BE2C (cell line): ENCODE measurements at regions not wholly inside any gene's neighbourhood (a gene's known extent, or its start where the extent isn't known, plus 50 kb on each side); places are given as distances from the start of the nearest gene placed in this dataset.

Experiments
- DNase-seq: peaks from one replicate; pipeline ENCODE4 v3.0.0-alpha.2; 2020
- H3K27me3 ChIP-seq: fragments of 250-450 bp; sonication (Bioruptor Pico); 2 replicates; pipeline ENCODE4 v1.5.1; 2020; ENCODE audit warnings: mild to moderate bottlenecking
- H3K36me3 ChIP-seq: fragments of 250-450 bp; sonication (Bioruptor Pico); 2 replicates; pipeline ENCODE4 v1.5.1; 2020; ENCODE audit warnings: mild to moderate bottlenecking
- H3K4me1 ChIP-seq: fragments of 250-450 bp; sonication (Bioruptor Pico); 2 replicates; pipeline ENCODE4 v1.5.1; 2020
- H3K4me3 ChIP-seq: 2 replicates; pipeline ENCODE4 v1.5.1; 2011; ENCODE audit warnings: low read depth, low read length
- H3K9me3 ChIP-seq: fragments of 250-450 bp; sonication (Bioruptor Pico); 2 replicates; pipeline ENCODE4 v1.5.1; 2020
- TF ChIP-seq, protein P1 (sequence below): IDR thresholded peaks from 2 replicates; pipeline ENCODE4 v1.5.1; 2012; ENCODE audit warnings: mild to moderate bottlenecking, low read depth, low read length

DNA sequence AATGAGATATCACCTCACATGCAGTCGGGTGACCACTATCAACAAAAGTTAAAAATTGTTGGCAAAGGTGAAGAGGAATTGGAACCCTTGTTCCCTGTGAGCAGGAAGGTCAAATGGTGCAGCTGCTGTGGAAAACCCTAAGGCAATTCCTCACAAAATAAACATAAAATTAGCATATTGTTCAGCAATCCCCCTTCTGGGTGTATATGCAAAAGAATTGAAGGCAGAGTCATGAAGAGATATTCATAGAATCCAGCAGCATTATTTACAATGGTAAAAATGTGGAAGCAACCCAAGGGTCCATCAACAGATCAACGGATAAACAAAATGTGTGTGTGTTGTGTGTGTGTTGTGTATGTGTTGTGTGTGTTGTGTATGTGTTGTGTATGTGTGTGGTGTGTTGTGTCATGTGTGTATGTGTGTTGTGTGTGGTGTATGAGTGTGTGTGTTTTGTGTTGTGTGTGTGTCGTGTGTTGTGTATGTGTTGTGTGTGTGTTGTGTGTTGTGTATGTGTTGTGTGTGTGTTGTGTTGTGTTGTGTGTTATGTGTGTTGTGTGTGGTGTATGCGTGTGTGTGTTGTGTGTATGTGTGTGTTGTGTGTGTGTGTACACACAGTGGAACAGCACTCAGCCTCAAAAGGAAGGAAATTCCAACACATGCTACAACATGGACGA lies 245.1 kb downstream of the ERMARD start:
- DNase-seq = no peak
- Histone ChIP-seq H3K4me1 (no peaks in the 10 kb centered on the region), H3K9me3 (no peaks in the 10 kb centered on the region), H3K36me3 (no peaks in the 10 kb centered on the region), H3K27me3 (no peaks in the 10 kb centered on the region), H3K4me3 (no peak overlapping the region)
- TF ChIP-seq, protein P1, sequence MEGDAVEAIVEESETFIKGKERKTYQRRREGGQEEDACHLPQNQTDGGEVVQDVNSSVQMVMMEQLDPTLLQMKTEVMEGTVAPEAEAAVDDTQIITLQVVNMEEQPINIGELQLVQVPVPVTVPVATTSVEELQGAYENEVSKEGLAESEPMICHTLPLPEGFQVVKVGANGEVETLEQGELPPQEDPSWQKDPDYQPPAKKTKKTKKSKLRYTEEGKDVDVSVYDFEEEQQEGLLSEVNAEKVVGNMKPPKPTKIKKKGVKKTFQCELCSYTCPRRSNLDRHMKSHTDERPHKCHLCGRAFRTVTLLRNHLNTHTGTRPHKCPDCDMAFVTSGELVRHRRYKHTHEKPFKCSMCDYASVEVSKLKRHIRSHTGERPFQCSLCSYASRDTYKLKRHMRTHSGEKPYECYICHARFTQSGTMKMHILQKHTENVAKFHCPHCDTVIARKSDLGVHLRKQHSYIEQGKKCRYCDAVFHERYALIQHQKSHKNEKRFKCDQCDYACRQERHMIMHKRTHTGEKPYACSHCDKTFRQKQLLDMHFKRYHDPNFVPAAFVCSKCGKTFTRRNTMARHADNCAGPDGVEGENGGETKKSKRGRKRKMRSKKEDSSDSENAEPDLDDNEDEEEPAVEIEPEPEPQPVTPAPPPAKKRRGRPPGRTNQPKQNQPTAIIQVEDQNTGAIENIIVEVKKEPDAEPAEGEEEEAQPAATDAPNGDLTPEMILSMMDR = no peak

DNA sequence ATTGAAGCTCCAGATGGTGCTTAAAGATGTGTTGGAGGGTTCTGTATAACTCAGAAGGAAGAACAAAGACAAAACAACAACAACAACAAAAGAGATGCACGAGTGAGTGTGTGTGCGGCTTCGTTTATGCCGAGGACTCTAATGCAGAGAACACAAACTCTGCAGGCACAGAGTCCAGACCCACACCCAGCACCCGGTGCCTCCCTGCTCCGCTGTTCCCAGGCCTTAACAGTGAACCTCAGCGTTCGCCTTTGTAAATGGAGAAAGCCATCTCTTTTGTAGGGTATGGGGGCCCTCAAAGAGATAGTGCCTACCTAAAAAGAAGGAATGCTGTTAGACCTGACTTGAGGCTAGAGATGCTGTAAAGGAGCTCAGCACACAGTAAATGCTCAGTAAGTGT lies 243.3 kb downstream of the ERMARD start:
- TF ChIP-seq, protein P1 = no peak
- no peak for DNase-seq

DNA sequence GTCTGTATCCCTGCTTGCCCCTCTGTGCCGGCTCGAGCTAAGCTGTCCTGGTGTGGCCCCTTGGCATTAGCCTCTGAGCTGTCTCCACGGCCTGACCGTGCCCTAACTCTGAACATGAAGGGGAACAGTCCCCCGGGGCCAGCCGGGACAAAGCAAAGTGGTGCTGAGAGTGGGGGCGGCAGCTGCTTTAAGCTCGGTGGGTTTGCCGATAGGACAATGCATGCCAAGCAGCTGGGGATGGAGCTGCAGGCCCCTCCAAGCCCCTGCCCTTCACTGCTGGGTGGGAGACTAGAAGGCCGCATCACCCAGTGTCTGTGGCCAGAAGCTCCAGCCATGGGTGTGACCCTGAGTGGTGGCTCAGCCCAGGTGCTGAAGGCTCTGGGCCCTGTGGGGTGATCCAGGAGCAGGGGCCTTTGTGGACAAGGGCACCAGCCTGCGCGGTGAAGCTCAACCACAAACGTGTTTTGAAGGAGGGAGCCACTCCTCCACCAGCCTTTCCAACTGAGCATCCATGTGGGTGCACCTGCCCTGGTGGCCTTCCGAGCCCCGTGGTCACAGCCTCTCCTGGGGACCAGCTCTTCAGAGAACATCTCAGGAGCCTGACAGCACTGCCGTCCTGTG lies 242.5 kb downstream of the ERMARD start:
- no peaks in the 10 kb centered on the region; the same call in 1 of the 2 replicates for H3K9me3 ChIP-seq
- H3K4me3 ChIP-seq = no peak overlapping the region
- DNase-seq = no peak
- TF ChIP-seq, protein P1 = no peak
- H3K27me3 ChIP-seq = no peaks in the 10 kb centered on the region
- no peaks in the 10 kb centered on the region for H3K4me1 ChIP-seq
- H3K36me3 ChIP-seq = no peaks in the 10 kb centered on the region

More for the DNA sequence above, 243.3 kb downstream of the ERMARD start:
- Histone ChIP-seq H3K36me3 (no peaks in the 10 kb centered on the region), H3K9me3 (no peaks in the 10 kb centered on the region; the same call in 1 of the 2 replicates), H3K27me3 (no peaks in the 10 kb centered on the region), H3K4me1 (no peaks in the 10 kb centered on the region), H3K4me3 (no peak overlapping the region)

DNA sequence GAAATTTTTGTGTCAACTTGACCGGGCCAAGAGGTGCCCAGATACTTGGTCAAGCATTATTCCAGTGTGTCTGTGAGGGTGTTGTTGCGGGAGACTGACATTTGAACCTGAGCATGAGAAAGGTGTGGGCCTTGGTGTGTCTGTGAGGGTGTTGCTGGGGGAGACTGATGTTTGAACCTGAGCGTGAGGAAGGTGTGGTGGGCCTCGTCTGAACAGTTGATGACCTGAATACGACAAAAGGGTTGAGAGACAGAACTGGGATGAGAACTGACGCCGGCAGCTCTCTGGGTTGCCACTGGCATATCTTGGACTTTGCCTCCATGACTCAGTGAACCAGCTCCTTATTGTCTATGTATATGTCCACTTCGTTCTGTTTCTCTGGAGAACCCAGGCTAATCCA lies 240.5 kb downstream of the ERMARD start:
- no peaks in the 10 kb centered on the region for H3K36me3 ChIP-seq
- H3K9me3 ChIP-seq = no peaks in the 10 kb centered on the region; the same call in 1 of the 2 replicates
- no peak for DNase-seq
- TF ChIP-seq, protein P1 = no peak
- H3K4me1 ChIP-seq = no peaks in the 10 kb centered on the region
- no peak overlapping the region for H3K4me3 ChIP-seq
- H3K27me3 ChIP-seq = no peaks in the 10 kb centered on the region

DNA sequence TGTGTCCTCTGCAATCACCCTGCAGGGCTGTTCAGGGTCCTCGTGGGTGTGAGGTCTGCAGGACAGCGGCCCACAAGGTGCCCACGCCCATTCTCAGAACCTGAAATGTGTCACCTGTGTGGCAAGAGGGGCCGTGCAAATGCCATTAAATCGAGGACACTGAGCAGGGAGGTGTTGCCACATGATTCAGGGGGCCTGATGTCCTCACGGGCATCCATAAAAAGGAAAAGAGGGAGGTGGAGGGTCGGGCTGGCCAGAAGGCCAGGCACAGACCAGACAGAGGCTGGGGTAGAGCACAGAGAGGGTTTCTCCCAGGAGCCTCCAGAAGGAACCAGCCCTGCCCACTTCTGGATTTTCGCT lies 239.6 kb downstream of the ERMARD start:
- no peak for DNase-seq
- no peak overlapping the region for H3K4me3 ChIP-seq
- no peaks in the 10 kb centered on the region for H3K4me1 ChIP-seq
- H3K36me3 ChIP-seq = no peaks in the 10 kb centered on the region
- H3K9me3 ChIP-seq = no peaks in the 10 kb centered on the region; the same call in 1 of the 2 replicates
- no peaks in the 10 kb centered on the region for H3K27me3 ChIP-seq
- TF ChIP-seq, protein P1 = no peak
